ENCODE measurements at regions not wholly inside any gene's neighbourhood (a gene's known extent, or its start where the extent isn't known, plus 50 kb on each side); places are given as distances from the start of the nearest gene placed in this dataset.
"Not testable (repeated sequence)": the region's sequence is repeated elsewhere in the genome, so short reads cannot be mapped to it uniquely, and the experiment has no call there.

DNA sequence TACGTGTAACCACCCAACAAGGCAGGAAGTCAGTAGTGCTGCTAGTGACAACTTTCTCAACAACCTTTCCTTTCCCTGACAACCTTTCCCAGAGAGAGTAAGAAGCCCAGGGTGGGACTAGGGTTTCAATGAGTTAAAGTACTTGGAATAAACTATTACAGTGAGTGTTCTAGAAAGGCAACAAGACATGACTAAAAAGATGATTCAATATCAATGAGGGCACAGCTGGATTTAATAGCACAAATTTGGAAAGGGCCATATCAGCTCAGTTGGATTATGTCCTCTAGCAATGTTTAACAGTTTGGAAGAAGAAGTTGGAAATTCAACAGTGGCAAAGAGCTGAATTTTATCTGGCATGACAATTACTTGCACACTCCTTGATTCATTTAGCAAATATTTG, 90.4 kb upstream of the GRIN2B start:
- Histone ChIP-seq H3K4me1 (ENCODE audit: insufficient read depth, low read length) (no peaks in the 10 kb centered on the region), H3K27ac (ENCODE audit: low read depth, low read length) (no peak overlapping the region), H3K27me3 (ENCODE audit: insufficient read depth, low read length, poor library complexity, severe bottlenecking) (no peaks in the 10 kb centered on the region), H3K4me3 (ENCODE audit: low read length) (no peak overlapping the region), H3K36me3 (ENCODE audit: insufficient read depth, low read length) (no peaks in the 10 kb centered on the region), H3K9me3 (ENCODE audit: low read length) (no peaks in the 10 kb centered on the region)
- ChIA-PET POLR2A (no interaction called here), CTCF (no interaction called here)
- no peak overlapping the region for H3K4me3 Mint-ChIP-seq
- H3K27me3 Mint-ChIP-seq: peaks cover 0 to 1% of the 10 kb centered on the region in 2 donors
- no peaks in the 10 kb centered on the region for H3K36me3 Mint-ChIP-seq
- H3K4me1 Mint-ChIP-seq: no peaks in the 10 kb centered on the region
- DNase-seq: no peak
- no peak overlapping the region for H3K27ac Mint-ChIP-seq
- H3K9me3 Mint-ChIP-seq: peaks cover 0 to 2% (median under 1%) of the 10 kb centered on the region in 5 donors

DNA sequence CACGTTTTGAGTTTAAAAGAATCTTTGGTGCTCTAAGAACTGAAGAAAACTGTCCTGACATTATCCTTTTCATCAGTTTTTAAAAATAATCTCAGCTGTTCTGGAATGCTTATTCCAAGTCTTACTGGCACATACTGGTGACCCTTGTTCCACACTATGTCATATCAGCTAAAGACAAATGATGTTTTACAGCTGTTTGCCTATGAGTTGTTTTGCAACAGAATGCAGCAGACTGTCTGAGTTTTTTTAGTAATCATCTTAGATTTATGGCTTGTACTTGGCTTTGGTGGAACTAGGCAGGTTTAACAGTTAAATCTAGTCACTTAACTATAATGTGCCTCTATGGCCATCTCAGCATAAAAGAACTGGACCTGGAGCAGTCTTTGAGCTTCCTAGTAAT, 91.6 kb upstream of the GRIN2B start:
- Mint-ChIP-seq H3K4me3 (no peak overlapping the region), H3K9me3 (peaks cover 0 to 5% (median 3%) of the 10 kb centered on the region in 5 donors)
- POLR2A ChIA-PET: no interaction called here

DNA sequence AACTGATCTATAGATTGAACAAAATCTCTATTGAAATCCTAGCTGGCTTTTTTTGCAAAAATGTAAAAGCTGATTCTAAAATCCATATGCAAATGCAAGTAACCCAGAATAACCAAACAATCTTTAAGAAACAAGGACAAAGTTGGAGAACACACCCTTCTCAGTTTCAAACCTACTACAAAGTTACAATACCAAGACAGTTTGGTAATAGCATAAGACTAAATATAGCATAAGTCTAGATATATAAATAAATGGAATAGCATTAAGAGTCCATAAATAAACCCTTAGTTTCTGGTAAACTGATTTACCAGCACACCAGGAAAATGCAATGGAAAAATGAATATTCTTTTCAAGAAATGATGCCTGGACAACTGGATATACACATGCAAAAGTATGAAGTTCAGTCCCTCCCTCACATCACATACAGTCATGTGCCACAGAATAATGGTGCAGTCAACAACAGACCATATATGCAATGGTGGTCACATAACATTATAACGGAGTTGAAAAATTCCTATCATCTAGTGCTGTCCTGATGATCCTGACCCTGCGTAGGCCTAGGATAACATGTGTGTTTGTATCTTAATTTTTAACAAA, 94.5 kb upstream of the GRIN2B start:
- no peak overlapping the region for H3K27ac ChIP-seq (ENCODE audit: low read depth, low read length)
- no peaks in the 10 kb centered on the region for H3K4me1 ChIP-seq (ENCODE audit: insufficient read depth, low read length)
- no peaks in the 10 kb centered on the region for H3K36me3 ChIP-seq (ENCODE audit: insufficient read depth, low read length)
- POLR2A ChIA-PET: no interaction called here
- CTCF ChIA-PET: no interaction called here
- no peak overlapping the region for H3K4me3 ChIP-seq (ENCODE audit: low read length)
- Mint-ChIP-seq H3K36me3 (no peaks in the 10 kb centered on the region), H3K27me3 (peaks cover 2 to 4% of the 10 kb centered on the region in 2 donors), H3K4me1 (no peaks in the 10 kb centered on the region), H3K27ac (no peak overlapping the region), H3K9me3 (peaks cover 0 to 9% (median 4%) of the 10 kb centered on the region in 5 donors), H3K4me3 (no peak overlapping the region)
- no peaks in the 10 kb centered on the region for H3K9me3 ChIP-seq (ENCODE audit: low read length)
- H3K27me3 ChIP-seq (ENCODE audit: insufficient read depth, low read length, poor library complexity, severe bottlenecking): no peaks in the 10 kb centered on the region
- no peak for DNase-seq

More for the DNA sequence above, 91.6 kb upstream of the GRIN2B start:
- Mint-ChIP-seq H3K27ac (no peak overlapping the region), H3K27me3 (peaks cover 0 to 1% of the 10 kb centered on the region in 2 donors), H3K36me3 (no peaks in the 10 kb centered on the region), H3K4me1 (no peaks in the 10 kb centered on the region)
- Histone ChIP-seq H3K4me3 (ENCODE audit: low read length) (no peak overlapping the region), H3K9me3 (ENCODE audit: low read length) (no peaks in the 10 kb centered on the region), H3K27me3 (ENCODE audit: insufficient read depth, low read length, poor library complexity, severe bottlenecking) (no peaks in the 10 kb centered on the region), H3K36me3 (ENCODE audit: insufficient read depth, low read length) (no peaks in the 10 kb centered on the region), H3K4me1 (ENCODE audit: insufficient read depth, low read length) (no peaks in the 10 kb centered on the region), H3K27ac (ENCODE audit: low read depth, low read length) (no peak overlapping the region)
- CTCF ChIA-PET: no interaction called here
- no peak for DNase-seq

DNA sequence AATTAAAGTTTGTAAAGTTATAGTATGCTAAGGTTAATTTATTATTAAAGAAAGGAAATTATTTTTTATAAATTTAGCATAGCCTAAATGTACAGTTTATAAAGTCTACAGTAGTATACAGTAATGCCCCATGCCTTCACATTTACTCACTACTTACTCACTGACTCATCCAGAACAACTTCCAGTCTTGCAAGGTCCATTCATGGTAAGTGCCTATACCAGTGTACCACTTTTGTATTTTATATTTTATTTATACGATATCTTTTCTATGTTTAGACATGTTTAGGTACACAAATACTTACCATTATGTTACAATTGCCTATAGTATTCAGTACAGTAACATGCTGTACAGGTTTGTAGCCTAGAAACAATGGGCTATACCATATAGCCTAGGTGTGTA, 95.1 kb upstream of the GRIN2B start:
- CTCF ChIA-PET: no interaction called here
- no peak overlapping the region for H3K27ac Mint-ChIP-seq
- no peaks in the 10 kb centered on the region for H3K4me1 ChIP-seq (ENCODE audit: insufficient read depth, low read length)
- peaks cover 2 to 4% of the 10 kb centered on the region in 2 donors for H3K27me3 Mint-ChIP-seq
- peaks cover 0 to 9% (median 4%) of the 10 kb centered on the region in 5 donors for H3K9me3 Mint-ChIP-seq
- H3K4me3 ChIP-seq (ENCODE audit: low read length): no peak overlapping the region
- no peaks in the 10 kb centered on the region for H3K27me3 ChIP-seq (ENCODE audit: insufficient read depth, low read length, poor library complexity, severe bottlenecking)
- H3K36me3 Mint-ChIP-seq: no peaks in the 10 kb centered on the region
- no peaks in the 10 kb centered on the region for H3K4me1 Mint-ChIP-seq
- no peaks in the 10 kb centered on the region for H3K9me3 ChIP-seq (ENCODE audit: low read length)
- no peak overlapping the region for H3K4me3 Mint-ChIP-seq
- no peak for DNase-seq
- H3K36me3 ChIP-seq (ENCODE audit: insufficient read depth, low read length): no peaks in the 10 kb centered on the region
- H3K27ac ChIP-seq (ENCODE audit: low read depth, low read length): no peak overlapping the region
- POLR2A ChIA-PET: no interaction called here

DNA sequence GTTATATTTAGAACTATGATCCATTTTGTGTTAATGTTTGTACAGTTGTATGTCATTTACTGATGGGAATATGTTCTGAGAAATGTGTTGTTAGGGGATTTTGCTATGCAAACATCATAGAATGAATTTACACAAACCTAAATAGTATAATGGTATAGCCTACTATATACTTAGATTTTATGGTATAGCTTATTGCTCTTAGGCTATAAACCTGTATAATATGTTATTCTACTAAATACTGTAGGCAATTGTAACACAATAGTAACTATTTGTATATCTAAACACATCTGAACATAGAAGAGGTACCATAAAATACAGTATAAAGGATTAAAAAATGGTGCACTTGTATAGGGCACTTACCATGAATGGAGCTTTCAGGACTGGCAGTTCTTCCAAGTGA, 105.4 kb upstream of the GRIN2B start:
- Histone ChIP-seq H3K36me3 (ENCODE audit: insufficient read depth, low read length) (no peaks in the 10 kb centered on the region), H3K27ac (ENCODE audit: low read depth, low read length) (no peak overlapping the region), H3K9me3 (ENCODE audit: low read length) (no peaks in the 10 kb centered on the region), H3K4me3 (ENCODE audit: low read length) (no peak overlapping the region), H3K4me1 (ENCODE audit: insufficient read depth, low read length) (no peaks in the 10 kb centered on the region), H3K27me3 (ENCODE audit: insufficient read depth, low read length, poor library complexity, severe bottlenecking) (no peaks in the 10 kb centered on the region)
- POLR2A ChIA-PET: no interaction called here
- DNase-seq: no peak
- H3K27ac Mint-ChIP-seq: no peak overlapping the region
- H3K27me3 Mint-ChIP-seq: no peaks in the 10 kb centered on the region
- no peaks in the 10 kb centered on the region for H3K36me3 Mint-ChIP-seq
- CTCF ChIA-PET: no interaction called here
- peaks cover 0 to 7% (median 2%) of the 10 kb centered on the region in 5 donors for H3K9me3 Mint-ChIP-seq
- no peaks in the 10 kb centered on the region for H3K4me1 Mint-ChIP-seq
- no peak overlapping the region for H3K4me3 Mint-ChIP-seq

DNA sequence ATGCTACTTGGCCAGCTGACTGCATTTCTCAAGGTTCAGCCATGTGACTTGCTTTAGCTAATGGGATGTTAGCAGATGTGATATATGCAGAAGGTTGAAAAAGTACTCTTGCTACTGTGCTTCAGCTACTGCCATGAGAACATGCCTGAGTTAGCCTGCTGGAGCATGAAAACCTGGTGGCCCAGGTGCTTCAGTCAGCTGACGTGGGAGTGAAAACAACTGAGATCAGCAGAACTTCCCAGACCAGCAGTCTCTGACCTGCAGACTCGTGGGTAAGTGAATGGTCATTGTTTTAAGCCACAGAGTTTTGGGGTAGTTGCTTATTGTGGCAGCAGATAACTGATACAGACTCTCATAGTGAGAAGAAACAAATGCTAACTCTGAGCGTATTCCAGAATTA, 118.6 kb upstream of the GRIN2B start:
- Mint-ChIP-seq H3K36me3 (no peaks in the 10 kb centered on the region), H3K27ac (no peak overlapping the region), H3K4me1 (no peaks in the 10 kb centered on the region), H3K9me3 (peaks cover 3 to 10% (median 8%) of the 10 kb centered on the region in 5 donors), H3K4me3 (no peak overlapping the region), H3K27me3 (peaks cover 13 to 24% of the 10 kb centered on the region in 2 donors)
- no peaks in the 10 kb centered on the region for H3K4me1 ChIP-seq (ENCODE audit: insufficient read depth, low read length)
- H3K27me3 ChIP-seq (ENCODE audit: insufficient read depth, low read length, poor library complexity, severe bottlenecking): no peaks in the 10 kb centered on the region
- CTCF ChIA-PET: no interaction called here
- no peaks in the 10 kb centered on the region for H3K9me3 ChIP-seq (ENCODE audit: low read length)
- POLR2A ChIA-PET: no interaction called here
- DNase-seq: no peak
- H3K27ac ChIP-seq (ENCODE audit: low read depth, low read length): no peak overlapping the region
- H3K36me3 ChIP-seq (ENCODE audit: insufficient read depth, low read length): no peaks in the 10 kb centered on the region
- H3K4me3 ChIP-seq (ENCODE audit: low read length): no peak overlapping the region

DNA sequence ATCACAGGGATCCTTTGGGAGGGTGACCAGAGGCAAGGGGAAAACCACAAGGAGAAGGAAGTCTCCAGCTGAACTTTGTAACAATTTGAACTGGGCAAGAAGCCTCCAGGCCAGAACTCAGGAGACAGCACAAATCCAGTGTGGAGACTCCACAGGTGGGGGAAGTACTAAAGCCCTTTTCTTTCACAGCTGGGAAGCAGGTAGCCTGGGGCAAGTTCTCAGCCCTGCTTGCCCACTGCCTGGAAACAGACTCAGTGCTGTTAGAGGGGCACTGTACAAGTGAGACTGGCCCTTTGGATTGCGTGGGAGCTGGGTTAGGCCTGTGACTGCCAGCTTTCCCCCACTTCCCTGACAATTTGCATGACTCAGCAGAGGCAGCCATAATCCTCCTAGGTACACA, 120.2 kb upstream of the GRIN2B start:
- CTCF ChIA-PET; H3K36me3 Mint-ChIP-seq; H3K27ac ChIP-seq (ENCODE audit: low read depth, low read length); DNase-seq; H3K4me3 ChIP-seq (ENCODE audit: low read length); H3K27ac Mint-ChIP-seq; H3K36me3 ChIP-seq (ENCODE audit: insufficient read depth, low read length); H3K9me3 ChIP-seq (ENCODE audit: low read length); POLR2A ChIA-PET; H3K4me1 ChIP-seq (ENCODE audit: insufficient read depth, low read length); H3K27me3 ChIP-seq (ENCODE audit: insufficient read depth, low read length, poor library complexity, severe bottlenecking); H3K4me1 Mint-ChIP-seq; H3K4me3 Mint-ChIP-seq: not testable (repeated sequence)
- Mint-ChIP-seq H3K27me3 (peaks cover 11 to 24% of the 10 kb centered on the region in 2 donors), H3K9me3 (peaks cover 3 to 10% (median 8%) of the 10 kb centered on the region in 5 donors)

DNA sequence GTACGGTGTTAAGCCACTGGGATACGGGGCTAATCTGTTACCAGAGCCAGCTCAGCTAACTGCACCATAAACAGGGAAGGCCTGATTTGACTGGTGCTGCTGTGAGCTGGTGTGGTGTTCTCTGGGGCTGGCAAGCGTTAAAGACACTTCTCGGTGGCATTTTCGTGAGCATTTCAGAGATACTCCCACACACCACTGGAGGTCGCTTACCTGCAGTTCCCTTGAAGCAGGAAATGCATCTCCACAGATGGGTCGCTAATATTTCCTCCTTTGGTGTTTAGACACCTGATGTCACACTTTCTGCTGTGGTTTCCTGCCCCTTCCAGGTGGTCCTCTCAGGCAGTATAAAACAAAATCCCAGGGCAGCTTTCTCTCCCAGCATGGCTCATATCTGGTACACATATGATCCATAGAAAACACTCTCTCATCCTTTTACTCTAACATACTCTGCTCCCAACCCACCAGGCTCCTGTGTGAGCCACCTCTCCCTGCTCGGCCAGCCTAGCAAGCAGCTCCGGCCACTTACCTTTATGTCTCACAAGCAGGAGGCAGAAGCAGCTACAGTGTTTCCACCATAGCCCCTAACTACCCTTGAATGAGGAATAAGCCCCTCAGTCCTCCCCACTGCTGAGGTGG, 129.9 kb upstream of the GRIN2B start:
- Histone ChIP-seq H3K9me3 (ENCODE audit: low read length) (no peaks in the 10 kb centered on the region), H3K4me3 (ENCODE audit: low read length) (no peak overlapping the region), H3K36me3 (ENCODE audit: insufficient read depth, low read length) (no peaks in the 10 kb centered on the region), H3K27ac (ENCODE audit: low read depth, low read length) (no peak overlapping the region), H3K4me1 (ENCODE audit: insufficient read depth, low read length) (no peaks in the 10 kb centered on the region), H3K27me3 (ENCODE audit: insufficient read depth, low read length, poor library complexity, severe bottlenecking) (no peaks in the 10 kb centered on the region)
- Mint-ChIP-seq H3K36me3 (no peaks in the 10 kb centered on the region), H3K27ac (no peak overlapping the region), H3K27me3 (peaks cover 10 to 25% of the 10 kb centered on the region in 2 donors), H3K9me3 (peaks cover 0 to 6% (median 1%) of the 10 kb centered on the region in 5 donors), H3K4me3 (no peak overlapping the region), H3K4me1 (no peaks in the 10 kb centered on the region)
- POLR2A ChIA-PET: no interaction called here
- CTCF ChIA-PET: no interaction called here
- no peak for DNase-seq
